ENCODE measurements at regions not wholly inside any gene's neighbourhood (a gene's known extent, or its start where the extent isn't known, plus 50 kb on each side); places are given as distances from the start of the nearest gene placed in this dataset.
"Not testable (repeated sequence)": the region's sequence is repeated elsewhere in the genome, so short reads cannot be mapped to it uniquely, and the experiment has no call there.

- Mint-ChIP-seq H3K9me3 (peaks cover 13 to 17% of the 10 kb centered on the region in 2 donors), H3K27me3 (ENCODE audit: low read depth in 2 of 2) (no peaks in the 10 kb centered on the region), H3K36me3 (no peaks in the 10 kb centered on the region), H3K4me3 (no peak overlapping the region), H3K27ac (no peak overlapping the region), H3K4me1 (no peaks in the 10 kb centered on the region)
- H3K4me1 ChIP-seq (ENCODE audit: control insufficient read depth, insufficient read depth, low read length) = no peaks in the 10 kb centered on the region
- H3K27ac ChIP-seq (ENCODE audit: low read length) = no peak overlapping the region
- no peaks in the 10 kb centered on the region for H3K36me3 ChIP-seq (ENCODE audit: control insufficient read depth, insufficient read depth, low read length)
- ATAC-seq = no peak
- intact Hi-C loops (cut with micrococcal nuclease) = no loop called here
- no peak for TF ChIP-seq CTCF (IDR thresholded peaks at IDR 0.05)
- no peak overlapping the region for H3K4me3 ChIP-seq (ENCODE audit: low read length)
- peaks cover 8% of the 10 kb centered on the region for H3K9me3 ChIP-seq (ENCODE audit: control insufficient read depth, insufficient read depth, low read length)
- no peak for DNase-seq
- no peaks in the 10 kb centered on the region for H3K27me3 ChIP-seq (ENCODE audit: control insufficient read depth, insufficient read depth, low read length)
Observed at GRCh38 chr5:99355881-99356280, 427.1 kb upstream of the CHD1 start.

- ATAC-seq (no peak), DNase-seq (no peak)
- Mint-ChIP-seq H3K9me3 (peaks cover 8 to 12% of the 10 kb centered on the region in 2 donors), H3K27me3 (ENCODE audit: low read depth in 2 of 2) (no peaks in the 10 kb centered on the region), H3K36me3 (no peaks in the 10 kb centered on the region), H3K4me1 (no peaks in the 10 kb centered on the region), H3K27ac (no peak overlapping the region), H3K4me3 (no peak overlapping the region)
- intact Hi-C loops (cut with micrococcal nuclease) = no loop called here
- Histone ChIP-seq H3K4me1 (ENCODE audit: control insufficient read depth, insufficient read depth, low read length) (no peaks in the 10 kb centered on the region), H3K27me3 (ENCODE audit: control insufficient read depth, insufficient read depth, low read length) (no peaks in the 10 kb centered on the region), H3K9me3 (ENCODE audit: control insufficient read depth, insufficient read depth, low read length) (peaks cover 8% of the 10 kb centered on the region), H3K36me3 (ENCODE audit: control insufficient read depth, insufficient read depth, low read length) (no peaks in the 10 kb centered on the region), H3K27ac (ENCODE audit: low read length) (no peak overlapping the region), H3K4me3 (ENCODE audit: low read length) (no peak overlapping the region)
- 86% methylated on average over 2 of the region's 2 CpGs for WGBS (ENCODE audit: insufficient coverage)
- no peak for TF ChIP-seq CTCF (IDR thresholded peaks at IDR 0.05)
Observed at GRCh38 chr5:99349787-99350186, 421.0 kb upstream of the CHD1 start.

GRCh38 chr5:99348597-99348996, 419.8 kb upstream of the CHD1 start:
- no peak overlapping the region for H3K4me3 ChIP-seq (ENCODE audit: low read length)
- H3K4me1 ChIP-seq (ENCODE audit: control insufficient read depth, insufficient read depth, low read length) = no peaks in the 10 kb centered on the region
- no peaks in the 10 kb centered on the region for H3K36me3 ChIP-seq (ENCODE audit: control insufficient read depth, insufficient read depth, low read length)
- WGBS (ENCODE audit: insufficient coverage) = 81% methylated on average over 4 of the region's 4 CpGs
- no peaks in the 10 kb centered on the region for H3K27me3 Mint-ChIP-seq (ENCODE audit: low read depth in 2 of 2)
- no peak for DNase-seq
- H3K27ac ChIP-seq (ENCODE audit: low read length) = no peak overlapping the region
- no peak overlapping the region for H3K27ac Mint-ChIP-seq
- peaks cover 7 to 11% of the 10 kb centered on the region in 2 donors for H3K9me3 Mint-ChIP-seq
- H3K4me3 Mint-ChIP-seq = no peak overlapping the region
- H3K36me3 Mint-ChIP-seq = no peaks in the 10 kb centered on the region
- H3K4me1 Mint-ChIP-seq = no peaks in the 10 kb centered on the region
- H3K9me3 ChIP-seq (ENCODE audit: control insufficient read depth, insufficient read depth, low read length) = peaks cover 8% of the 10 kb centered on the region
- no peak for ATAC-seq
- TF ChIP-seq CTCF (IDR thresholded peaks at IDR 0.05) = no peak
- intact Hi-C loops (cut with micrococcal nuclease) = no loop called here
- no peaks in the 10 kb centered on the region for H3K27me3 ChIP-seq (ENCODE audit: control insufficient read depth, insufficient read depth, low read length)

- H3K4me1 Mint-ChIP-seq; H3K27me3 Mint-ChIP-seq (ENCODE audit: low read depth in 2 of 2); intact Hi-C loops (cut with micrococcal nuclease); H3K27ac ChIP-seq (ENCODE audit: low read length); H3K36me3 ChIP-seq (ENCODE audit: control insufficient read depth, insufficient read depth, low read length); H3K4me3 Mint-ChIP-seq; H3K4me3 ChIP-seq (ENCODE audit: low read length); ATAC-seq; H3K27ac Mint-ChIP-seq; H3K9me3 ChIP-seq (ENCODE audit: control insufficient read depth, insufficient read depth, low read length); H3K27me3 ChIP-seq (ENCODE audit: control insufficient read depth, insufficient read depth, low read length); H3K4me1 ChIP-seq (ENCODE audit: control insufficient read depth, insufficient read depth, low read length); DNase-seq; H3K36me3 Mint-ChIP-seq: not testable (repeated sequence)
- H3K9me3 Mint-ChIP-seq = peaks cover 15 to 19% of the 10 kb centered on the region in 2 donors
- no CpG with 5 or more reads among the region's 2 CpGs for WGBS (ENCODE audit: insufficient coverage)
Observed at GRCh38 chr5:99339758-99340157, 411.0 kb upstream of the CHD1 start.
